ENCODE measurements at regions not wholly inside any gene's neighbourhood (a gene's known extent, or its start where the extent isn't known, plus 50 kb on each side); places are given as distances from the start of the nearest gene placed in this dataset.
A peak's percentile ranks its signal among the peaks of the same experiment; 100 is the strongest.

GRCh38 chr3:64400706-64401105 is 175.4 kb upstream of the PRICKLE2 start:
- Mint-ChIP-seq H3K4me1 (ENCODE audit: low read depth, unreplicated experiment) (no peaks in the 10 kb centered on the region), H3K36me3 (ENCODE audit: insufficient read depth, unreplicated experiment) (no peaks in the 10 kb centered on the region), H3K9me3 (ENCODE audit: low read depth, unreplicated experiment) (no peaks in the 10 kb centered on the region), H3K27ac (ENCODE audit: unreplicated experiment) (no peak overlapping the region), H3K27me3 (ENCODE audit: unreplicated experiment) (no peaks in the 10 kb centered on the region), H3K4me3 (ENCODE audit: low read depth, unreplicated experiment) (no peak overlapping the region)
- no peak for DNase-seq
- intact Hi-C loops (cut with micrococcal nuclease; ENCODE audit: unreplicated experiment), result loop anchor here (10.0 kb wide), 1 partner anchor 64 kb away; no protein-coding TSS in a partner anchor
- BruUV-seq (replicated peaks), result no TSS peak
- TF ChIP-seq CTCF (IDR thresholded peaks at IDR 0.05; ENCODE audit: unreplicated experiment), result no peak
- CTCF ChIA-PET, result interaction anchor here (0.7 kb wide), 2 partner anchors 88 to 208 kb away, joined by 3 read pairs; no protein-coding TSS in a partner anchor

GRCh38 chr3:64399205-64399800 is 174.0 kb upstream of the PRICKLE2 start:
- TF ChIP-seq CTCF (IDR thresholded peaks at IDR 0.05; ENCODE audit: unreplicated experiment), result no peak
- CTCF ChIA-PET, result no interaction called here
- Mint-ChIP-seq H3K27ac (ENCODE audit: unreplicated experiment) (no peak overlapping the region), H3K4me1 (ENCODE audit: low read depth, unreplicated experiment) (no peaks in the 10 kb centered on the region), H3K9me3 (ENCODE audit: low read depth, unreplicated experiment) (no peaks in the 10 kb centered on the region), H3K36me3 (ENCODE audit: insufficient read depth, unreplicated experiment) (no peaks in the 10 kb centered on the region), H3K4me3 (ENCODE audit: low read depth, unreplicated experiment) (no peak overlapping the region), H3K27me3 (ENCODE audit: unreplicated experiment) (no peaks in the 10 kb centered on the region)
- intact Hi-C loops (cut with micrococcal nuclease; ENCODE audit: unreplicated experiment), result loop anchor here (2.0 to 5.0 kb wide), 6 partner anchors 83 to 377 kb away; partner anchors contain the start of gene PSMD6
- DNase-seq, result peak; percentile 60
- no TSS peak for BruUV-seq (replicated peaks)

GRCh38 chr3:64398476-64398875 is 173.2 kb upstream of the PRICKLE2 start:
- Mint-ChIP-seq H3K4me3 (ENCODE audit: low read depth, unreplicated experiment) (no peak overlapping the region), H3K4me1 (ENCODE audit: low read depth, unreplicated experiment) (no peaks in the 10 kb centered on the region), H3K9me3 (ENCODE audit: low read depth, unreplicated experiment) (no peaks in the 10 kb centered on the region), H3K36me3 (ENCODE audit: insufficient read depth, unreplicated experiment) (no peaks in the 10 kb centered on the region), H3K27ac (ENCODE audit: unreplicated experiment) (no peak overlapping the region), H3K27me3 (ENCODE audit: unreplicated experiment) (no peaks in the 10 kb centered on the region)
- no TSS peak for BruUV-seq (replicated peaks)
- intact Hi-C loops (cut with micrococcal nuclease; ENCODE audit: unreplicated experiment), result loop anchor here (2.0 to 5.0 kb wide), 6 partner anchors 84 to 376 kb away; partner anchors contain the start of gene PSMD6
- DNase-seq, result no peak
- TF ChIP-seq CTCF (IDR thresholded peaks at IDR 0.05; ENCODE audit: unreplicated experiment), result no peak
- CTCF ChIA-PET, result interaction anchor here (0.7 kb wide), 1 partner anchor 20 kb away, joined by 3 read pairs; no protein-coding TSS in a partner anchor

GRCh38 chr3:64398006-64398405 is 172.7 kb upstream of the PRICKLE2 start:
- TF ChIP-seq CTCF (IDR thresholded peaks at IDR 0.05; ENCODE audit: unreplicated experiment), result no peak
- Mint-ChIP-seq H3K36me3 (ENCODE audit: insufficient read depth, unreplicated experiment) (no peaks in the 10 kb centered on the region), H3K4me3 (ENCODE audit: low read depth, unreplicated experiment) (no peak overlapping the region), H3K9me3 (ENCODE audit: low read depth, unreplicated experiment) (no peaks in the 10 kb centered on the region), H3K4me1 (ENCODE audit: low read depth, unreplicated experiment) (no peaks in the 10 kb centered on the region), H3K27me3 (ENCODE audit: unreplicated experiment) (no peaks in the 10 kb centered on the region), H3K27ac (ENCODE audit: unreplicated experiment) (no peak overlapping the region)
- intact Hi-C loops (cut with micrococcal nuclease; ENCODE audit: unreplicated experiment), result loop anchor here (2.0 to 5.0 kb wide), 6 partner anchors 84 to 375 kb away; partner anchors contain the start of gene PSMD6
- no TSS peak for BruUV-seq (replicated peaks)
- no peak for DNase-seq
- CTCF ChIA-PET, result no interaction called here
